ENCODE measurements at regions not wholly inside any gene's neighbourhood (a gene's known extent, or its start where the extent isn't known, plus 50 kb on each side); places are given as distances from the start of the nearest gene placed in this dataset.
"Not testable (repeated sequence)": the region's sequence is repeated elsewhere in the genome, so short reads cannot be mapped to it uniquely, and the experiment has no call there.

DNA sequence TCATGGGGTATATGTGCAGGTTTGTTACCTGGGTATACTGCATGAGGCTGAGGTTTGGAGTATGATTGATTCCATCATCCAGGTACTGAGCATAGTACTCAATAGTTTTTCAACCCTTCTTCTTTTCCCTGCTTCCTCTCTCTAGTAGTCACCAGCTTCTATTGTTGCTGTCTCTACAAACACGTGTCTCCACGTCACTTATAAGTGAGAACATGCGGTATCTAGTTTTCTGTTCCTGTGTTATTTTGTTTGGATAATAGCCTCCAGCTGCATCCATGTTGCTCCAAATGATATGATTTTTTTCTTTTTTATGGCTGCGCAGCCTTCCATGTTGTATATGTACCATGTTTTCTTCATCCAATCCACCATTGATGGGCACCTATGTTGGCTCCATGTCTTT, 214.8 kb upstream of the TFPI start:
- no peak for DNase-seq
- intact Hi-C loops (cut with DNase I) = no loop called here

DNA sequence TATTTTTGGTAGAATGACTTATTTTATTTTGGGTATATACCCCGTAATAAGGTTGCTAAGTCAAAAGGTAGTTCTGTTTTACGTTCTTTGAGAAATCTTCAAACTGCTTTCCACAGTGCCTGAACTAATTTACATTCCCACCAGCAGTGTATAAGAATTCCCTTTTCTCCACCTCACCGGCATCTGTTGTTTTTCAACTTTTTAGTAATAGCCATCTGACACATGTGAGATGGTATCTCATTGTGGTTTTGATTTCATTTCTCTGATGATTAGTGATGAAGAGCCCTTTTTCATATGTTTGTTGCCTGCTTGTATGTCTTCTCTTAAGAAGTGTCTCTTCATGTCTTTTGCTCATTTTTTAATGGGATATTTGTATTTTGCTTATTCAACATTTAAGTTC, 215.2 kb upstream of the TFPI start:
- intact Hi-C loops (cut with DNase I) = no loop called here
- no peak for DNase-seq

- intact Hi-C loops (cut with DNase I) = no loop called here
- no peak for DNase-seq
Observed at GRCh38 chr2:187774551-187775071, 220.4 kb upstream of the TFPI start.

DNA sequence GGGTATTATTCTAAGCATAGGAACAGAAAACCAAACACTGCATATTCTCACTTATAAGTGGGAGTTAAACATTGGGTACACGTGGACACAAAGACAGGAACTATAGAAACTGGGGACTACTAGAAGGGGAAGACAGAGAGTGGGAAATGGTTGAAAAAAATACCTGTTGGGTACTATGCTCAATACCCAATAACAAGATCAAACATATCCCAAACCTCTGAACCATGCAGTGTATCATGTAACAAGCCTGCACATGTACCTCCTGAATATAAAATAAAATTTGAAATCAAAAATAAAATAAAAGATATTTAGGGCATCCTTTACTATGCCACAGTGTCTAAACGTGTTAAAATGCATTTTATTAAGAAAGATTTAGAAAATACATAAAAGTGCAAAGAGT, 221.0 kb upstream of the TFPI start:
- intact Hi-C loops (cut with DNase I) = no loop called here

DNA sequence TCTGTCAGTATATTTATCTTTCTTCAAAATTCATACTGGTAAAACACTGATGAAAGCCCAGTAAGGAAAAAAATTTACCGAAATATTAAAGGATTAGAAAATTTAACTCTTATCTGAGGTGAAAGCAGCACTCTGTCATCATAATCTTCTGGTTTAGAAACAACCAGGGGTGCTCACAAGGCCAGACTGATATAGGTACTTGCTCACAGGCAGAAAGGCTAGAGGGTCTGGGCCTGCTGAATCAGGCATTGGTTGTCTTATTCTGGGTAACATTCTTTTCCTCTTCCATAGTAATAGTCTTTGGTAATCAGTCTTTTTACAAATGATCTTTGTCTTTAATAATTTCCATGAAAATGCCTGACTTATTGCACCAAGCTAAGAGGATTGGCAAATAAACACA, 221.4 kb upstream of the TFPI start:
- DNase-seq = no peak
- intact Hi-C loops (cut with DNase I) = no loop called here

More for the DNA sequence above, 221.0 kb upstream of the TFPI start:
- DNase-seq = no peak

DNA sequence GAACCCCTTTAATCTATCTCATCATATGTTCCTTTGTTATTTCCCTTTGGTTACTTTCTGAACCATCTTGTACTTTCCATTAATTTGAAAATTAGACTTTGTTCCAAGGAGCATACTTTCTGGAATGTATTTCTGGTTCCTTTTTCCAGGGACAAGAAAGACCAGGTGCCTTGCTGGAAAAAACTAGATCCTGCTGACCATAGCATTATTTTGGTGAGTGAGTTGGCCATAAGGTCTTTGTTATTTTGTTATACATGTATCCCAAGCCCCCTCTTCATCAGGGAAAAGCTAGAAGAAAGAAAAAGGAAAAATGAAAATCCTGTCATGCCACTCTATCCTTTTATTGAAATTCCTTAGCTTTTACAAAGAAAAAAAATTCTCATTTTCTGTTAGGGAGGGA, 228.1 kb upstream of the TFPI start:
- intact Hi-C loops (cut with DNase I) = no loop called here
- no peak for DNase-seq

DNA sequence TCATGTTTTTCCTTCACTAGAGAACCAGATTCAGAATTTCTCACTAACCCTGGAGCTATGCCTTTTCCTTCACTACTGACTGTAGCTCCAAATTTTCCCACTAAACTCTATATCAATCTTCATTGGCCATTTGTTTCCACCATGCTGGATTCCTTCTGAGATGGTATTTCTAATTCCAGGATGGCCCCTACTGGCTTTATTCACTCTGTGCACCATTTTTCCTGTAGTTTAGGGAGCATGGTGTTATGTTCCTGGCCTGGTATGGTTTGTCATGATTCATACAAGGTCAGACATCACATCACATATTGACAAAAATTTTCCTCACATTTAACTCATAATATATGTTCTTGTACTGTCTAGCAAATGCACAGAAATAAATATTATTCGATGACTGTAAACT, 229.2 kb upstream of the TFPI start:
- intact Hi-C loops (cut with DNase I) = no loop called here
- DNase-seq = no peak

GRCh38 chr2:187784138-187784537, 229.9 kb upstream of the TFPI start:
- intact Hi-C loops (cut with DNase I); DNase-seq: not testable (repeated sequence)

GRCh38 chr2:187799601-187800000, 245.4 kb upstream of the TFPI start:
- intact Hi-C loops (cut with DNase I) = no loop called here
- DNase-seq = no peak

DNA sequence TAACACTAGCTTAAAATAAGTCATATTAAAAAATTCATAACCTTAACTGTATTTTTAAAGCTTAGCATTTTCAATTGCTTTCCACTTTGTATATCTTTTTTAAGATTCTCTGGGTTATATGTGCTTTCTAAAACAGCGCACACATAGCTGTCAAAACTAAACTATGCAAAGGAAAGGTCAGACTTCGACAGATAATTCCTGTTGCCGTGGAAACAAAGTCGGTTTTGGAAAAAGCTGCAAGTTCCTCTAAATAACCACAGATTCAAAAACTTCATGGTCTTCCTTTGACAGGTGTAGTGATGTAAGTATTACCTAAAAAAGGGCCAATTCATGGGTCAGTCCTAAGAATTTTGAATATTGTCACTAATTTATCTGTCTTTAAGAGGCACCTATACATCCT, 249.6 kb upstream of the TFPI start:
- intact Hi-C loops (cut with DNase I) = no loop called here
- DNase-seq = no peak

- intact Hi-C loops (cut with DNase I) = no loop called here
- no peak for DNase-seq
Observed at GRCh38 chr2:187815113-187815512, 260.9 kb upstream of the TFPI start.

- intact Hi-C loops (cut with DNase I) = no loop called here
- no peak for DNase-seq
Observed at GRCh38 chr2:187819624-187820023, 265.4 kb upstream of the TFPI start.

GRCh38 chr2:187825108-187825507, 270.9 kb upstream of the TFPI start:
- DNase-seq = no peak

DNA sequence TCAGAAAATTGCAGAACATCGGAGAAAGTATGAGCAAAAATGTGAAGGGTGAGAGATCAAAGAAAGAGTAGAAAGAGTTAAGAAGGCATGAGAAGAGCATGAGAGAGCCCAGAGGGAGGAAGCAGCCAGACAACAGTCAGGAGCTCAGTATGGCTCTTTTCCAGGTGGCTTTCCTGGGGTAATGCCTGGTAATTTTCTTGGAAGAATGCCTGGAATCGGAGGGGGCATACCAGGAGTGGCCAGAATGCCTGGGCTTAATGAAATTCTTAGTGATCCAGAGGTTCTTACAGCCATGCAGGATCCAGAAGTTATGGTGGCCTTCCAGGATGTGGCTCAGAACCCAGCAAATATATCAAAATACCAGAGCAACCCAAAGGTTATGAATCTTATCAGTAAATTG, 271.8 kb upstream of the TFPI start:
- DNase-seq = no peak
- intact Hi-C loops (cut with DNase I) = no loop called here

More at GRCh38 chr2:187825108-187825507, 270.9 kb upstream of the TFPI start:
- intact Hi-C loops (cut with DNase I) = no loop called here

GRCh38 chr2:187834787-187835186, 280.6 kb upstream of the TFPI start:
- no peak for DNase-seq
- intact Hi-C loops (cut with DNase I) = no loop called here

DNA sequence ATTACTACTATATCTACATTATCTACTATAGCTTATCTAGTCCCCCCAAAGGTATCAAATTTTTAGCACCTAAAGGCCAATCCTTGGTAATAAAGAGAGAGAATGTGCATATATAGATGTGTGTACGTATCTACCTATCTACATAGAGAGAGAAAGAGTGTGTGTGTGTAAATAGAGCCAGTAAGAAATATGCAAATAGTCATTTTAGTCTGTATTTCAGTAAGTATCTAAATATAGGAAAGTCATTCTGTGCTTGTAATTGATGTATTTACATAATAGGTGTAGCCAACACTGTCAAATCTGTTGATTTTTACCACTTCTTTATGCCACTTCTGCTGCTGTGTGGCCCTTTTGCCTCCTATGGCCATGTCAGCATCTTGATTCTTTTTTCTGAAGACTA, 284.5 kb upstream of the TFPI start:
- DNase-seq = no peak
- intact Hi-C loops (cut with DNase I) = no loop called here

DNA sequence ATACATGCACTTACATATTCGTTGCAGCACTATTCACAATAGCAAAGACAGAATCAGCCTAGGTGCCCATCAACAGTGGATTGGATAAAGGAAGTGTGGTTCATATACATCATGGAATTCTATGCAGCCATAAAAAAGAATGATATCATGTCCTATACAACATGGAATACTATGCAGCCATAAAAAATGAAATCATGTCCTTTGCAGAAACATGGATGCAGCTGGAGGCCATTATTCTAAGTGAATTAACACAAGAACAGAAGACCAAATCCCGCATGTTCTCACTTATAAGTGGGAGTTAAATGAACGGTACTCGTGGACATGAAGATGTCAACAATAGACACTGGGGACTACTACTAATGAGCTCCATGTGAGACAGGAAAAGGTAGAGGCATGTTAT, 288.1 kb upstream of the TFPI start:
- no peak for DNase-seq
- intact Hi-C loops (cut with DNase I) = no loop called here

DNA sequence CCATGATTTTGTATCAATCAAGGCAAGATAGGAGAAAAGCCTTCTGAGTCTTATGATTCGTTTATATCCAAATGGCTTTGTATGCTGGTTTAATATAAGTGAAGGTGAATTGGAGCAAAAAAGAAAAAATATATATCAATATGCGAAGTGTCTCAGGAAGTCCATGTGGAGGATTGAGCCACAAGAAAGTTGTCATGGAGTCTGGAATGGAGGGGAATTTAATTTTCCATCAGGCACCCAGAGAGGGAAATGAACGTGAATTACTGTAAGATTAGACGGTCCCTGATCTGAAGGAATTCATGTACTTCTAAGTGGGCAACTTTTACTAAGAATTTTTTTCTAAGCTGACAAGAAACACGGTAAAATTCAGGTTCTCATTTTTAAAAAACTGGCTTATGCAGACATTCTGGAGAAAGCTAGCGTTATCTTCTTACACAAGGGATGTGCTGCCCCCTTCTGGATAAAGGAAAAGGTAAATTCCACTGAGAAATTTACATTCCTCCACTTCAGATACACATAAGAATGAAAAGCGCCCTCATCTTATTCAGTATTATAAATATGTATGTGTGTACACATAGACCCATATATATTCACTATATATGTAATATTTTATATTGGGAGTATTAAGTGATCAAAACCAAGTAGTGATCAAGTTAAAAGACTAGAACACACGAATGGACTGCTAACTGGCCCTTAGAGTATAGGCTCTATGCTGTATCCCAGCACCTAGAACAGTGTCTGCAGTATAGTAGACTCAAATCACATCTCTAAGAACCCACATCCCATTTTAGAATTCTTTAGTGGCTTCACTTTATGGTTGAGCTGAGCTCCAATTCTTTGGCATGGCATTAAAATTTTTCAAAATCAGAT, 289.0 kb upstream of the TFPI start:
- intact Hi-C loops (cut with DNase I) = no loop called here
- peak in 8 of 42 donors; percentile 10 to 53 (median 23) for DNase-seq

- intact Hi-C loops (cut with DNase I) = no loop called here
- no peak for DNase-seq
Observed at GRCh38 chr2:187847245-187848208, 293.3 kb upstream of the TFPI start.

DNA sequence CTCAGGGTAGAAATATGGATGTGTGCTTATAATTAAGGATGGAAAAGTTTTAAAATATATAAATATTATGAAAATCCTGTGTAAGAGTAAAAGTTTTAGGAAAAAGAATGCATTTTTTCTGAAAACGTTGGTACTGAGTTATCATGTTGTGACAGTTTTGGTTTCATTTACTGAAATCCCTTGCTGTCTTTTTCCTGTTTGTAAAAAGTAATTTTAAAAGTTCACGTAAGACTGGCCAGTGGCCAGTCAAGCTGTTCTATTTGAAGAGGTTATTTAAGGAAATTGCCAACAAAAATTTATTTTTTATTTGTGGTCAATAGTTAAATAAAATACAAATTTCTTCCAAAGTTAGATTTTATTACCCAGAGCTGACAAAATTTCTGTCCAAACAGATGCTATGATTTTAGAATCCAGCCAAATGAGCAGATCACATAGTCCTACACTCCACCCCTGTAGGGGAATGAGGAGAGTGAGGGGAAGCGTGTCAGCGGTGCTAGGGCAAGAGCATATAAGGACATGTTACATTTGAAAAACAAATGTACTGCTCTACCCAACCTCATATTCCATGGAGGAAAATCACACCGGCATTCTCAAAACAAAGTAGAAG, 297.8 kb upstream of the TFPI start:
- no peak for DNase-seq
- intact Hi-C loops (cut with DNase I) = no loop called here

Data from head of caudate nucleus (tissue), 42 donors.